GM18870 (cell line): ENCODE measurements at regions not wholly inside any gene's neighbourhood (a gene's known extent, or its start where the extent isn't known, plus 50 kb on each side); places are given as distances from the start of the nearest gene placed in this dataset.

Experiments
- ATAC-seq: cut with Tn5 transposase; IDR thresholded peaks from one replicate; pipeline ENCODE4 v1.9.1; 2021; ENCODE audit warnings: moderate library complexity; ENCODE audit not compliant: unreplicated experiment

GRCh38 chr3:180330440-180330839 lies 271.5 kb upstream of the TTC14 start:
- ATAC-seq = no peak

- ATAC-seq = peak; percentile 65
Observed at GRCh38 chr3:180332608-180333007, 269.4 kb upstream of the TTC14 start.

GRCh38 chr3:180335050-180335449 lies 266.9 kb upstream of the TTC14 start:
- no peak for ATAC-seq

GRCh38 chr3:180340395-180340794 lies 261.6 kb upstream of the TTC14 start:
- no peak for ATAC-seq

- no peak for ATAC-seq
Observed at GRCh38 chr3:180341516-180341915, 260.4 kb upstream of the TTC14 start.

- ATAC-seq = no peak
Observed at GRCh38 chr3:180351601-180352000, 250.4 kb upstream of the TTC14 start.

- ATAC-seq = no peak
Observed at GRCh38 chr3:180352261-180352660, 249.7 kb upstream of the TTC14 start.

- ATAC-seq = no peak
Observed at GRCh38 chr3:180354214-180354613, 247.7 kb upstream of the TTC14 start.

- ATAC-seq = no peak
Observed at GRCh38 chr3:180358179-180358578, 243.8 kb upstream of the TTC14 start.

- ATAC-seq = no peak
Observed at GRCh38 chr3:180359061-180359952, 242.7 kb upstream of the TTC14 start.

- no peak for ATAC-seq
Observed at GRCh38 chr3:180359953-180360279, 242.0 kb upstream of the TTC14 start.

GRCh38 chr3:180362081-180362480 lies 239.9 kb upstream of the TTC14 start:
- no peak for ATAC-seq

GRCh38 chr3:180375831-180376230 lies 226.1 kb upstream of the TTC14 start:
- ATAC-seq = no peak

GRCh38 chr3:180378496-180378895 lies 223.5 kb upstream of the TTC14 start:
- no peak for ATAC-seq

- ATAC-seq = no peak
Observed at GRCh38 chr3:180382638-180383180, 219.3 kb upstream of the TTC14 start.

- ATAC-seq = no peak
Observed at GRCh38 chr3:180383332-180384020, 218.5 kb upstream of the TTC14 start.

- ATAC-seq = peak; percentile 63
Observed at GRCh38 chr3:180390313-180390712, 211.7 kb upstream of the TTC14 start.

- no peak for ATAC-seq
Observed at GRCh38 chr3:180391001-180391400, 211.0 kb upstream of the TTC14 start.

GRCh38 chr3:180401226-180401625 lies 200.7 kb upstream of the TTC14 start:
- ATAC-seq = no peak

- peak; percentile 70 for ATAC-seq
Observed at GRCh38 chr3:180402471-180403073, 199.4 kb upstream of the TTC14 start.

GRCh38 chr3:180403156-180403555 lies 198.8 kb upstream of the TTC14 start:
- no peak for ATAC-seq

GRCh38 chr3:180408654-180409053 lies 193.3 kb upstream of the TTC14 start:
- ATAC-seq = no peak
